Activated B cell treated with CpG ODN at 0.5 μM for 24 hours (primary cell): ENCODE measurements at regions not wholly inside any gene's neighbourhood (a gene's known extent, or its start where the extent isn't known, plus 50 kb on each side); places are given as distances from the start of the nearest gene placed in this dataset.

ENCODE experiments used
- ATAC-seq: fragments of 200-7000 bp; cut with Tn5 transposase; one replicate; pipeline ENCODE4 v1.10.0; 2021; ENCODE audit warnings: low read depth, mild to moderate bottlenecking, moderate library complexity
- CTCF ChIA-PET: fragments of 350-600 bp; sonication (Branson Sonifier 250); formaldehyde crosslinking; loops from one replicate; lab custom pipeline; 2021; ENCODE audit warnings: antibody characterized with exemption; lab: Charles Lee
- POLR2A ChIA-PET: fragments of 350-600 bp; sonication (Branson Sonifier 250); formaldehyde crosslinking; loops from one replicate; lab custom pipeline; 2021; ENCODE audit warnings: antibody characterized with exemption; lab: Charles Lee
- DNase-seq: peaks from one replicate; pipeline ENCODE4 v3.0.0; 2022
- H3K27ac Mint-ChIP-seq: one replicate; pipeline ENCODE4 v1.8.0; 2020; ENCODE audit warnings: mixed read lengths
- H3K27me3 Mint-ChIP-seq: one replicate; pipeline ENCODE4 v1.8.0; 2021; ENCODE audit warnings: mixed read lengths
- H3K36me3 Mint-ChIP-seq: one replicate; pipeline ENCODE4 v1.8.0; 2021; ENCODE audit warnings: low read depth, mixed read lengths
- H3K4me1 Mint-ChIP-seq: one replicate; pipeline ENCODE4 v1.8.0; 2021; ENCODE audit warnings: mixed read lengths
- H3K4me3 Mint-ChIP-seq: one replicate; pipeline ENCODE4 v1.8.0; 2020; ENCODE audit warnings: mild to moderate bottlenecking, mixed read lengths
- H3K9me3 Mint-ChIP-seq: one replicate; pipeline ENCODE4 v1.8.0; 2020; ENCODE audit warnings: mixed read lengths
- intact Hi-C: fragments of 100-400 bp; cut with micrococcal nuclease; formaldehyde crosslinking; loops from one replicate; pipeline ENCODE4 v1.15.1; 2024
- TF ChIP-seq, protein P1 (sequence below): fragments of 200-600 bp; IDR thresholded peaks from one replicate; pipeline ENCODE4 v1.8.0; 2022; ENCODE audit warnings: antibody characterized with exemption, mild to moderate bottlenecking

DNA sequence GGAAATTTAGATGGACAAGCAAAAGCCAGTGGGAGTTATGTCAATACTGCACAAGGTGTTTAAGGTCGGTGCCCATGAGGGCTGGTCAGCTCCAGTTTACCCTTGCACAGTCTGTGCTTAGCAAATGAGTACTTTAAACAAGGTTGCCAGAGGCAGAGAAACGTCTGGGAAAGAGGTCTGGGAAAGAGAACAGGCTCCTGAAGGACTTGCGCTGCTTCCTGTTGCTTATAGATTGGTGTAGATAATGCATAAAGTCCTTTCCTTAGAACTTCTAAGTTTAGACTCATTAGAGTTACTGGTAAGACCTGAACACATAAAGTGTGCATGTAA is 162.6 kb upstream of the P2RY1 start:
- ATAC-seq = no peak
- CTCF ChIA-PET = no interaction called here
- DNase-seq = no peak
- H3K27ac Mint-ChIP-seq = no peak overlapping the region
- H3K4me3 Mint-ChIP-seq = no peak overlapping the region
- H3K9me3 Mint-ChIP-seq = no peaks in the 10 kb centered on the region
- intact Hi-C loops = no loop called here
- TF ChIP-seq, protein P1, sequence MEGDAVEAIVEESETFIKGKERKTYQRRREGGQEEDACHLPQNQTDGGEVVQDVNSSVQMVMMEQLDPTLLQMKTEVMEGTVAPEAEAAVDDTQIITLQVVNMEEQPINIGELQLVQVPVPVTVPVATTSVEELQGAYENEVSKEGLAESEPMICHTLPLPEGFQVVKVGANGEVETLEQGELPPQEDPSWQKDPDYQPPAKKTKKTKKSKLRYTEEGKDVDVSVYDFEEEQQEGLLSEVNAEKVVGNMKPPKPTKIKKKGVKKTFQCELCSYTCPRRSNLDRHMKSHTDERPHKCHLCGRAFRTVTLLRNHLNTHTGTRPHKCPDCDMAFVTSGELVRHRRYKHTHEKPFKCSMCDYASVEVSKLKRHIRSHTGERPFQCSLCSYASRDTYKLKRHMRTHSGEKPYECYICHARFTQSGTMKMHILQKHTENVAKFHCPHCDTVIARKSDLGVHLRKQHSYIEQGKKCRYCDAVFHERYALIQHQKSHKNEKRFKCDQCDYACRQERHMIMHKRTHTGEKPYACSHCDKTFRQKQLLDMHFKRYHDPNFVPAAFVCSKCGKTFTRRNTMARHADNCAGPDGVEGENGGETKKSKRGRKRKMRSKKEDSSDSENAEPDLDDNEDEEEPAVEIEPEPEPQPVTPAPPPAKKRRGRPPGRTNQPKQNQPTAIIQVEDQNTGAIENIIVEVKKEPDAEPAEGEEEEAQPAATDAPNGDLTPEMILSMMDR = no peak
- POLR2A ChIA-PET = no interaction called here
- H3K4me1 Mint-ChIP-seq = peaks cover 3% of the 10 kb centered on the region
- H3K27me3 Mint-ChIP-seq = peaks cover 4% of the 10 kb centered on the region
- no peaks in the 10 kb centered on the region for H3K36me3 Mint-ChIP-seq

DNA sequence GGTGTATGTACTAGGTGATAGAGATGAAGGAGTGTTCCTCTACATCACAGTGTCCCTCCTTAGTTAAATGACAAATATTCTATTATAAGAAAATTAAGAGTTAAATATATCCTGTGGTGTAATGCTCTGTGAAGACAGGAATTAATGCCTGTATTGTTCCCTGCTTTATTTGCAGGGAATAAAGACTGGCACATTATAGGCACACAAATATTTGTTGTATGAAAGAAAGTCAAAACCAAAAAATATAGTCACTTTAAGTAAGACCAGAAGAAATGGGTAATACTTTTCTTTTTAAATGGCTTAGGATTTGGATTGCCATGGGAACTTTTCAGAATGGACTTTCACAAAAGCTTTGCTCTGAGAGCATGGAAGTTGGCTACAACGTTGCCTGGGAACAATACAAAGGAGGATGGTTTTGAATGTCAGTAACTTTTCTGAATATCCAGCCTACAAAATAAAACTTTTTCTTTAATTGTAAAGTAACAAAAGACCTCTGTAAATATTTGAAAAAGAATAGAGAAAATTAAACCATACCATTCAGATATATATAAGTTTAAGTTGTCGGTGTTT is 158.0 kb upstream of the P2RY1 start:
- TF ChIP-seq, protein P1 = no peak
- no peak overlapping the region for H3K4me3 Mint-ChIP-seq
- H3K9me3 Mint-ChIP-seq = no peaks in the 10 kb centered on the region
- ChIA-PET CTCF (no interaction called here), POLR2A (no interaction called here)
- H3K4me1 Mint-ChIP-seq = no peaks in the 10 kb centered on the region
- no peaks in the 10 kb centered on the region for H3K27me3 Mint-ChIP-seq
- ATAC-seq = no peak
- no peak overlapping the region for H3K27ac Mint-ChIP-seq
- intact Hi-C loops = no loop called here
- no peak for DNase-seq
- no peaks in the 10 kb centered on the region for H3K36me3 Mint-ChIP-seq

GRCh38 chr3:152677491-152677890 is 157.4 kb upstream of the P2RY1 start:
- no peak overlapping the region for H3K27ac Mint-ChIP-seq
- no peak for DNase-seq
- ChIA-PET POLR2A (no interaction called here), CTCF (no interaction called here)
- no peaks in the 10 kb centered on the region for H3K4me1 Mint-ChIP-seq
- no peaks in the 10 kb centered on the region for H3K9me3 Mint-ChIP-seq
- TF ChIP-seq, protein P1 = no peak
- intact Hi-C loops = no loop called here
- ATAC-seq = no peak
- H3K27me3 Mint-ChIP-seq = peaks cover 2% of the 10 kb centered on the region
- no peak overlapping the region for H3K4me3 Mint-ChIP-seq
- no peaks in the 10 kb centered on the region for H3K36me3 Mint-ChIP-seq

DNA sequence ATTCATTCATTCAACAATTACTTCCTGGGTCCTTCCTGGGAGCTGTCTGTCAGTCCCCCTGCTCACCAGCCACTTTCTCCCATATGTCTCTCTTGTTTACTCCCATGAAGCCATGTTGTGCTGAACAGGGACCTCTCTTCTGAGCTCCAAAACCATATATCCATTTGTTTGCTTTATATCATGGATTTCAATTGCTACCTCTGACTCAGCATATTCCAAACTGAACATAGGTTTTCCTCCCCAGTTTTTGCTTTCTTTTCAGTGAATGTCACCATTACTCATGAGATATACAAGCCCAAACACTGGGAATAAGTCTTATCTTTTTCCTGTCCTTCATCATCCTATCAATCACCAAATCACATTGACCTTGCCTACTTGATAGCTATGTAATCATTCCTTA is 152.5 kb upstream of the P2RY1 start:
- ATAC-seq (no peak), DNase-seq (no peak)
- no peaks in the 10 kb centered on the region for H3K36me3 Mint-ChIP-seq
- TF ChIP-seq, protein P1 = no peak
- intact Hi-C loops = no loop called here
- ChIA-PET CTCF (no interaction called here), POLR2A (no interaction called here)
- H3K27me3 Mint-ChIP-seq = peaks cover 14% of the 10 kb centered on the region
- H3K4me1 Mint-ChIP-seq = no peaks in the 10 kb centered on the region
- H3K27ac Mint-ChIP-seq = no peak overlapping the region
- H3K4me3 Mint-ChIP-seq = no peak overlapping the region
- no peaks in the 10 kb centered on the region for H3K9me3 Mint-ChIP-seq

- intact Hi-C loops = no loop called here
- DNase-seq = no peak
- ATAC-seq = no peak
- H3K4me3 Mint-ChIP-seq = no peak overlapping the region
- POLR2A ChIA-PET = no interaction called here
- no peak overlapping the region for H3K27ac Mint-ChIP-seq
- no peaks in the 10 kb centered on the region for H3K36me3 Mint-ChIP-seq
- H3K27me3 Mint-ChIP-seq = peaks cover 14% of the 10 kb centered on the region
- CTCF ChIA-PET = no interaction called here
- TF ChIP-seq, protein P1 = no peak
- H3K9me3 Mint-ChIP-seq = no peaks in the 10 kb centered on the region
- H3K4me1 Mint-ChIP-seq = no peaks in the 10 kb centered on the region
Measured at GRCh38 chr3:152683521-152683999, 151.4 kb upstream of the P2RY1 start.
